DMS153 (cell line): ENCODE measurements at regions not wholly inside any gene's neighbourhood (a gene's known extent, or its start where the extent isn't known, plus 50 kb on each side); places are given as distances from the start of the nearest gene placed in this dataset.
A peak's percentile ranks its signal among the peaks of the same experiment; 100 is the strongest.

Experiments
- DNase-seq: peaks from one replicate; lab custom pipeline; 2025; lab: John Stamatoyannopoulos, UW

- DNase-seq, result no peak
These were observed 72.1 kb upstream of the TNRC6C start for GRCh38 chr17:77886387-77886728.

- DNase-seq, result no peak
These were observed 71.4 kb upstream of the TNRC6C start for GRCh38 chr17:77887110-77887463.

GRCh38 chr17:77887464-77888241 is 70.8 kb upstream of the TNRC6C start:
- peak; percentile 17 for DNase-seq

GRCh38 chr17:77888242-77889134 is 70.0 kb upstream of the TNRC6C start:
- no peak for DNase-seq

- no peak for DNase-seq
These were observed 69.4 kb upstream of the TNRC6C start for GRCh38 chr17:77889135-77889505.

- no peak for DNase-seq
These were observed 68.4 kb upstream of the TNRC6C start for GRCh38 chr17:77889866-77890760.

GRCh38 chr17:77890771-77891170 is 67.7 kb upstream of the TNRC6C start:
- no peak for DNase-seq

GRCh38 chr17:77891602-77892001 is 66.9 kb upstream of the TNRC6C start:
- DNase-seq, result no peak

- DNase-seq, result no peak
These were observed 66.5 kb upstream of the TNRC6C start for GRCh38 chr17:77892031-77892430.

GRCh38 chr17:77892469-77893143 is 65.9 kb upstream of the TNRC6C start:
- DNase-seq, result no peak

- DNase-seq, result no peak
These were observed 65.1 kb upstream of the TNRC6C start for GRCh38 chr17:77893144-77894044.

GRCh38 chr17:77894126-77894956 is 64.2 kb upstream of the TNRC6C start:
- DNase-seq, result no peak

GRCh38 chr17:77897741-77898301 is 60.7 kb upstream of the TNRC6C start:
- no peak for DNase-seq

- no peak for DNase-seq
These were observed 59.7 kb upstream of the TNRC6C start for GRCh38 chr17:77898521-77899434.

- DNase-seq, result no peak
These were observed 59.0 kb upstream of the TNRC6C start for GRCh38 chr17:77899498-77899897.

GRCh38 chr17:77901481-77901880 is 57.0 kb upstream of the TNRC6C start:
- DNase-seq, result no peak

- DNase-seq, result no peak
These were observed 53.2 kb upstream of the TNRC6C start for GRCh38 chr17:77905266-77905665.

GRCh38 chr17:77905766-77906165 is 52.7 kb upstream of the TNRC6C start:
- no peak for DNase-seq
